ENCODE measurements at regions not wholly inside any gene's neighbourhood (a gene's known extent, or its start where the extent isn't known, plus 50 kb on each side); places are given as distances from the start of the nearest gene placed in this dataset.

DNA sequence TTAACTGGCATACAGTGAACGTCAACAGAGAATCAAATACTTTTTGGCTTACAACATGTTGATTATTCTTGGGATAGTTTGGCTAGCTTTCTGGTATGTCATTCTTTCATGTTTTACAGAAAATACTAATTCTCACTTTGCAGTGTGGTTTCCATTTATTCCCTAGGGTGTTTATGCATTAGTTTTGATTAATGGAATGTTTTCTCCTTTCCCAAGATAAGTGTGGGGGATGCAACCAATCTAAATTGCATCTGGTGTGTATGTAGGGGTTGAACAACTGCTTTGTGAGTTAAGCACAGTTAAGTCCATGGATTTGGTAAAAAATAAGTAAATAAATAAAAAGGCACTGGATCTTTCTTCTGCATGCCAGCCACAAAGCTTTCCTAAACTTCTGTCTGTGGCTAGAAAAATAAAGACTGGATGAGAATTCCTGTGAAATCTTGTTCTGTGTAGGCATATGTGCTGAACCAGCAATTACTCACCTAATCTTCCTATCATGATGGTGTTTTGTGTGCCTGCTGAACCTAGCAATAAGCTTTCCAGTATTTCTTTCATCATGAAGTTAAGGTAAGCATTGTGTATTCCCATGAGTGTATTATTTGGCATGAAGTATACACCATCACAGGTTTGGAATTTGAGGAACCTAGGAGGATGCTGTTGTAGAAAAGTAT is 50.6 kb upstream of the TENM3 start:
- no peak overlapping the region for H2AFZ ChIP-seq (ENCODE audit: control insufficient read depth, low read depth, low read length)
- ChIA-PET POLR2A (no interaction called here), RAD21 (ENCODE audit: unreplicated experiment) (no interaction called here), SMC1A (ENCODE audit: uncharacterized antibody, unreplicated experiment) (no interaction called here), CTCF (interaction anchor here (1.8 kb wide), 1 partner anchor 12 kb away, joined by 5 read pairs; no protein-coding TSS in a partner anchor)
- no peak overlapping the region for H3K9ac ChIP-seq (ENCODE audit: control insufficient read depth, insufficient read depth, low read length)
- H4K20me1 ChIP-seq (ENCODE audit: control insufficient read depth, insufficient read depth), result no peaks in the 10 kb centered on the region
- no peaks in the 10 kb centered on the region for H3K79me2 ChIP-seq (ENCODE audit: control insufficient read depth, insufficient read depth, low read length)
- no peaks in the 10 kb centered on the region for H3K4me1 ChIP-seq (ENCODE audit: control insufficient read depth, insufficient read depth, low read length)
- intact Hi-C loops (cut with micrococcal nuclease; ENCODE audit: unreplicated experiment) (no loop called here), in situ Hi-C loops (cut with MboI) (no loop called here)
- TF ChIP-seq ZBED1 (IDR thresholded peaks at IDR 0.05; ENCODE audit: borderline replicate concordance), result no peak
- TF ChIP-seq, protein P1, sequence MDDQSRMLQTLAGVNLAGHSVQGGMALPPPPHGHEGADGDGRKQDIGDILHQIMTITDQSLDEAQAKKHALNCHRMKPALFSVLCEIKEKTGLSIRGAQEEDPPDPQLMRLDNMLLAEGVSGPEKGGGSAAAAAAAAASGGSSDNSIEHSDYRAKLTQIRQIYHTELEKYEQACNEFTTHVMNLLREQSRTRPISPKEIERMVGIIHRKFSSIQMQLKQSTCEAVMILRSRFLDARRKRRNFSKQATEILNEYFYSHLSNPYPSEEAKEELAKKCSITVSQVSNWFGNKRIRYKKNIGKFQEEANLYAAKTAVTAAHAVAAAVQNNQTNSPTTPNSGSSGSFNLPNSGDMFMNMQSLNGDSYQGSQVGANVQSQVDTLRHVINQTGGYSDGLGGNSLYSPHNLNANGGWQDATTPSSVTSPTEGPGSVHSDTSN (IDR thresholded peaks at IDR 0.05; ENCODE audit: insufficient replicate concordance, low read depth, low read length), result no peak
- TF ChIP-seq, protein P2, sequence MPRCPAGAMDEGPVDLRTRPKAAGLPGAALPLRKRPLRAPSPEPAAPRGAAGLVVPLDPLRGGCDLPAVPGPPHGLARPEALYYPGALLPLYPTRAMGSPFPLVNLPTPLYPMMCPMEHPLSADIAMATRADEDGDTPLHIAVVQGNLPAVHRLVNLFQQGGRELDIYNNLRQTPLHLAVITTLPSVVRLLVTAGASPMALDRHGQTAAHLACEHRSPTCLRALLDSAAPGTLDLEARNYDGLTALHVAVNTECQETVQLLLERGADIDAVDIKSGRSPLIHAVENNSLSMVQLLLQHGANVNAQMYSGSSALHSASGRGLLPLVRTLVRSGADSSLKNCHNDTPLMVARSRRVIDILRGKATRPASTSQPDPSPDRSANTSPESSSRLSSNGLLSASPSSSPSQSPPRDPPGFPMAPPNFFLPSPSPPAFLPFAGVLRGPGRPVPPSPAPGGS (IDR thresholded peaks at IDR 0.05; ENCODE audit: borderline replicate concordance, insufficient read depth, low read depth, low read length, poor library complexity, severe bottlenecking), result no peak
- TF ChIP-seq EED (IDR thresholded peaks at IDR 0.05; ENCODE audit: low read depth), result no peak
- no peak for TF ChIP-seq NFYB (IDR thresholded peaks at IDR 0.05; ENCODE audit: insufficient read depth, low read depth, low read length)
- TF ChIP-seq POLR2A (IDR thresholded peaks at IDR 0.05; ENCODE audit: low read depth, low read length), result no peak
- TF ChIP-seq SRF (IDR thresholded peaks at IDR 0.05; ENCODE audit: low read depth in 2 of 2, low read length in 2 of 2), result no peak
- TF ChIP-seq NFYA (IDR thresholded peaks at IDR 0.05; ENCODE audit: borderline replicate concordance, low read depth, low read length), result no peak
- ATAC-seq (no peak), FAIRE-seq (no peak), DNase-seq (ENCODE audit: low read depth, low spot score) (no peak)
- H3K27me3 ChIP-seq (replicated peaks in 1 of 2; ENCODE audit: control insufficient read depth in 2 of 2, insufficient read depth in 2 of 2, low read length in 1 of 2), result no peaks in the 10 kb centered on the region
- no peaks in the 10 kb centered on the region for H3K36me3 ChIP-seq (ENCODE audit: control insufficient read depth in 2 of 2, insufficient read depth in 2 of 2, low read length in 1 of 2)
- no peaks in the 10 kb centered on the region for H3K9me3 ChIP-seq (replicated peaks; ENCODE audit: control insufficient read depth, insufficient read depth, low read length)
- 0% methylated on average over 1 of the region's 1 CpG for WGBS (ENCODE audit: insufficient coverage, insufficient replicate concordance, low lambda C conversion rate, missing lambda C conversion rate)
- no TSS peak for BruUV-seq (replicated peaks)
- no peak overlapping the region for H3K4me3 ChIP-seq
- H3K27ac ChIP-seq (ENCODE audit: control insufficient read depth, insufficient read depth), result no peak overlapping the region
- H3K4me2 ChIP-seq (ENCODE audit: control insufficient read depth, insufficient read depth), result no peak overlapping the region

Data from GM12878 (cell line).